ENCODE measurements at regions not wholly inside any gene's neighbourhood (a gene's known extent, or its start where the extent isn't known, plus 50 kb on each side); places are given as distances from the start of the nearest gene placed in this dataset.

DNA sequence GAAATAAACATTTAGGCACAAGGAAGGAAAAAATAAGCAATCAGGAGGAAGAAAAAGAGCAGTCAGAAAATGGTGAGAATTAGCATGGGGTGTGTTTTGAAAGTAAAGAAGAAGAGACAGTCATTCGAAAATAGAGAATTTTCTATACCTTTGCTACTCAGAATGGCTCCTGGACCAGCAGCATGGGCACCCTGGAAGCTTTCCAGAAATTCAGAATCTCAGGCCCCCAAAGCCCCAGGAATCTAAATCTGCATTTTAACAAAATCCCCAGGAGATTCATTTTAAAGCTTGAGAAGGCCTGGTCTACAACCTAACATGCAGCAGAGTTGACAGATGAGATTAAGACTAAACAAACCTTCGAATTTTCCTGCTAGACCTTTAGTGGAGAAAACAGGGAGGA is 131.2 kb upstream of the HDAC9 start:
- no peak for DNase-seq (ENCODE audit: low read depth)

DNA sequence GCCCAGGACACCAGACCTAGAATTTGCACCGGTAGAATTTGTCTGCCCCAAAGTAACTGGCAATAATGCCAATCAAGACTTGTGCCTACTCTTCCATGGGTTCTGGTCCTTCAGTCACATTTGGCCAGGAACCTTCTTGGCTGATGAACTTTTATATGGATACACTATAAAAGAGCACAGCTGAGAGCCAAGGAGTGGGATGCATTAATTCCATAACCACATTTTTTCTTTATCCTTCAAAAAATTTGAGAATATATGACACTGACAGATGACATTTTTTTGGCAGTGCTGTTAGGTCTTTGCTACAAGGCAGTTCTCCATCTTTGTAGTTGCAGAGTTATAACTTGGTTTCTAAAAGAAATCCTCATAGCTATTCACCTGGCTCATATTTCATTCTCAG is 129.2 kb upstream of the HDAC9 start:
- no peak for DNase-seq (ENCODE audit: low read depth)

DNA sequence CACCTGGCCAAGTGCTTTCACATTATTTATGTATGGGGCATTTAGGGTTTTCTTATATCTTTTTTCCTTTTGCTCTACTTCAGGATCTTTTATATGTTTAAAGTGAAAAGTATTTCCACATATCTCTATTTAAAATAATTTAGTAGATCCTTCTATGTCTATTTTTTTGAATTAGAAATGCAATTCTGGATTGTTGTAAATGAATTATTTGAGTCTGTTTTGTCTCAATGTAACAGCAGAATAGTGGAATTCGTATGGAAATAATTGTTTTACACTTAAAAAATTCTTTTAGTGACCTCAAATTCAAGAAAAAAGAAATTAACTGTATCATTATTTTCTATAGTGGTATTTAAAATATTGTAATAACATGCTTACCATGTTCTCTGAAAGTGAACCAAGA is 126.5 kb upstream of the HDAC9 start:
- DNase-seq (ENCODE audit: low read depth) = no peak

DNA sequence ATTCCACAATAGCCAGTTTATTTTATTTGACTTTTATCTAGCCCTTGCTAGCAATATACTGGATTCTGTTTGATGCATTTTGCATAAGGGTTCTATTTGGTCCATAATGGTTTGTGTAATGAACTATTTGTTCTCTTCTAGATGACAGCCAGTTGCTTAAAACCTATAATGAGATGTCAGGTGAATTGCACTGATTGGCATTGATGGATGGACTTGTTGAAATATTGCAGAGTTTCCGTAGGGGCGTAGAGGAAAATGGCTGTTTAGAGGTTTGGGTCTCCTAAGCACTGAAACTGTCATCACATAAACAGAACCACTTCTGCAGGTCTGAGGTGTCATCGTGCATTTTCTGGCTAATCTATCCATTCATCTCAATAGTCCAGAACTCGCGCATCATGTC is 124.9 kb upstream of the HDAC9 start:
- no peak for DNase-seq (ENCODE audit: low read depth)

DNA sequence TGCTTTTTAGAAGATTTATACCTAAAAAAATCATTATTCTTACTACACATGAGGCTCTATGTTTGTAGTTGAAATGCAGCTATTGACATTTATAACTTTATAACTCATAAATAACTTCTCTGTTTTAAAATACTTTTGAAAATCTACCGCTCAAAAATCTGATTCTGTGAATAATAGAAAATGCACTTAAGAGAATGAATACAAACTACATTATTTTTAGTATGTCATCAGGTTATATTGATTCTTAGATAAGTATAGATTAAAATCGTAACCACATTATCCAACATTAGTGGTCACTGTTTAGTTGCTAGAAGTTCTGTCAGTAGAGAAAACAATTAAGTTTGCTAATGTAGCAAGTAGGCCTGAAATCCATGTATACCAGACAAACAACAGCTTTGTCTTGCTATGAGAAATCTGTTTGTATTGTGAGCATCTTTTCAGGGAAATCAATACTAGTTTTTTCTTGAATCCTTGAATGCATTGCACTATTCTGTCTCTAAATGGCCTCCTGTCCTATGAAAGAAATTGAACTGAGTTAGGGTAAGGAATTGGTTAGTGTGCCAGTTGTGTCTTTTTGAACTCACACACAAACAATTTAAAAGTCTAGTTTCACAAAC is 116.5 kb upstream of the HDAC9 start:
- DNase-seq (ENCODE audit: low read depth) = no peak

DNA sequence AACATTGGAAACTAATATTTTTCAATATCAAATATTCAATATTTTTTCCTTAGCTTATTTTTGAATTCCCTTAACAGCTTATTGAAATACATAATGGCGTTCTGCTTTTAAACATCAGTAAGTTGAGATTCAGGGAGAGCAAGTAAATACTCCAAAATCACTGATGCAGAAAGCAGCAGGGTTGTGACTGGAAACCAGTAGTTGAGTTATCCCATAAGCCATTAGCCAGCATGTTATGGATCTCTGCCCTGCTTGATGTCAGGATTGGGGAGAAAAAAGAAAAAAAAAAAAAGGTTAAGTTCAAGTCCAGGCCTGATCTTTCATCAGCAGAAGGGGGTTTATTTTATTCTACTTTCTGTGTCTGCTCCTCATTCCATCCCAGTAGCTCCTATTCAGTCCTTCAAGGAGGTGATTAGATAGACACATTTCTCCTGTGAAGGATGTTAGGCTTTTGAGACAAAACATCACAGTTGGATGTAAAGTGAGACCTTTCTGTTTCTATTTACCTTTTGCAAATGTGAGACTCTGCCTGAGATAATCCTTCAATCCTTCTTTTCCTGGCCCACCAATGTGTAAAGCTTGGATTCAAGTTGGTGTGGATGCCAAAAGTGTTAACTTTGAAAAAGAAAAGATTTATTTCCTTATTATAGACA is 110.9 kb upstream of the HDAC9 start:
- DNase-seq (ENCODE audit: low read depth) = no peak

DNA sequence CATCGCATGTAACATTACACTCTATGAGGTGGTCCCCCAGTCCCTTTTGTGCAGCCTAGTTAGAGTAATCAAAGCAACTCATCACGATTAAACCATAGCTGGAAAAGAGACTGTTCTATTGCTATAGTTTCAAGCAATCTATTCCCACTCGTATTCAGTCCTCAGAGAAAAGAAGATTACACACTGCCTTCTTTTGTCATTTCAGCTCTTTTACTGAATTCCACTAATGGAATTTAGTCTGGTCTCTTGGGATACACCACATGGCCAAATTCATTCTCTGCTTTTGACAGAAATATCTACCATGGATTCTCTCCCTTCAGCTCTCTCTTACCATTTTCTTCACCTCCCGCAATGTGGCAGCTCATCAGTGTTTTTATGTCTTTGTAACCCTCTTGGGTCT is 108.9 kb upstream of the HDAC9 start:
- DNase-seq (ENCODE audit: low read depth) = no peak

DNA sequence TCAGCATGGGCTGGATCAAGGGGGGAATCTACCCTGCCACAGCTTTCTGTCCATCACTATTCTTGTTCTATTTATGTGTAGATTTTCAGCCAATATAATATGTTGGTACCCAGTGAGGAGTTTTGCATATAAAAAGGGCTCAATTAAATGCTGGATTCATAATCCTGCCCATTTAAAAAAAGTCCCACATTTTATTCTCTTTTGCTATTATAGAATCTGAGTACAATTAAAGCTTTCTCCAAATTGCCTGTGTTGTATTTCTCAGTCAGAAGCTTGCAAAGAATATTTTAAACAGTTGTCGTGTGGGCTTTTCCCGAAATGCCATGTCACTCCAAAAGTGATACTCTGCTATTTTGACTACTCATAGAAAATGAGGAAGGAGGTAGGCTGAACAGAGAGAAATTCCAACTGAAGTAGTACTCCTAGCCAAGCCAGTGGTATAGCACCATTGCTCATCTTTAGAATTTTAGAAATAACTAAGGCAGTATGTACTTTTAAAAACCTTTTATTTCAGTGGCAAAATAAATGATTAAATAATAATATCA is 108.3 kb upstream of the HDAC9 start:
- DNase-seq (ENCODE audit: low read depth) = no peak

DNA sequence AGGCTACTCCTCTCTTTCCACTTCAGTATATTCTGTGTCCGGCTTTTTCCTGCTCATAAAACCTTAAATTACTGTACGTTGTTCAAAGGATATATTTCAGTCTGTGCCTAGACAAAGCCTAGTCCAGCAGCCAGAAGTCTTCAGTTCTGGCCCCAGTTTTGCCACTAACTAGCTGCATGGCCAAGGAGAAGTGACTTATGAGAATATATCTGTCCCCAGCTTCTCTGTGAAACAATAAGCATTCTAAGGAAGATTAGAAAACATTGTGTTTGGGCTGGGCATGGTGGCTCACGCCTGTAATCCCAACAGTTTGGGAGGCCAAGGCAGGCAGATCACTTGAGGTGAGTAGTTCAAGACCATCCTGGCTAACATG is 105.0 kb upstream of the HDAC9 start:
- no peak for DNase-seq (ENCODE audit: low read depth)

DNA sequence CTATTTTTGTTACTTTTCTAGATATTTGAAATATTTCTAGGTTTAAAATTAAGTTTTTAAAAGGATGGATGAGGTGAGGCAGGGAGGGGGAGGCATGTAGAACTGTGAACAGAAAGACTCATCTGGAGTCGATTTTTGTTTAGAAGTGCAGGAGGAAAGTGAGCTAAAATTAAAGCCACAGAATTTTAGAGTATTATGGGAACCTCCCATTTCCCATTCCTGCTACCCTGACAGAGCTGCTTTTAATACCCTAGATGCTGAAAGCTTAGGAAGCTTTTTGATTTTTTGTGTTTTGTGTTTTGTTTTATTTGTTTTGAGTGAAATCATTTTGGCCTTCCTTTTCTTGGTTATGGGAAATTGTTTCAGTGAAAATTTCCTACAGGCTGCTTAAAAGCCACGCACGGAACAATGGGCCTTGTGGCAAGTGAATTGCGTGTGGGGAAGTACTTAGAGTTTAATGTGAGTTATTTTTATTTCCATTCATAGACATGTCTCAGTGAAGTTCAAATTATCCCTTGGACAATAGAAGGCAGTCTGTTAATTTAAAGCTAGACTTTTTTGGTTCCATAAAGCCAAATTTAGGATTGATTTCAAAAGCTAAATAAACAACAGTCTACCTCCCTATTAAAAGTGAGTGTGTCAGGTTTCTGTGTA is 102.0 kb upstream of the HDAC9 start:
- DNase-seq (ENCODE audit: low read depth) = no peak

DNA sequence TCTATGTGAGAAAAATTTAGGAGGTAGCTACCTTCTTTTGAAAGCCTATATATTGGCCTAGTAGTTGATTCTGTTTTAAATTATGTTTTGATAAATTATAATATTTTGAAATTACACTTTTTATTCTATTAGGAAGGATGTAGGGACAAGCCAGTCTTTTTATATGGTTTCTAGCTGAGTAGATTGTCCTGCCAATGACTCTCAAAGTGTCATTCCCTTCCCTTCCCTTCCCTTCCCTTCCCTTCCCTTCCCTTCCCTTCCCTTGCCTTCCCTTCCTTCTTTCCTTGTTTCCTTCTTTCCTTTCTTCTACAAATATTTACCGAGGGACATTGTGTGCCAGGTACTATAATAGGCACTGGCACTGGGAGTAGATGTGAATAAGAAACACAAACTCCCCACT is 99.7 kb upstream of the HDAC9 start:
- no peak for DNase-seq (ENCODE audit: low read depth)

DNA sequence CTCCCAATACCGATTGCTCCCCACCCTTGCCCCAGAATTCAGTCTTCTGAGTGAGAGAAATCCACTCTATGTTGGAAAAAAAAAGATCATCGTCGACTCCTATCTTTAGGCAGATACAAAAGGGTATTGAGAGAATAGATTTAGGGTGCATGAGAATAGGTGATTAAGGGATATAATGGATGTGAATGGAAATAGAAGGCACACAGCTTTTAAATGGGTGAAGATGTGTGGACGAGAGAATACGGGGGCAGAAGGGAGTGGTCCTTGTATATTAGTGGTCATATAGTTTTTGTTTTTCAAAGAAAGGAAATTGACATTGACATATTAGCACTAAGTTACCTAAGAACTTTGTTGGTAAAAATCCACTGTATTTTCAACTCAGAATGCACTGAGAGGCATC is 98.6 kb upstream of the HDAC9 start:
- DNase-seq (ENCODE audit: low read depth) = no peak

DNA sequence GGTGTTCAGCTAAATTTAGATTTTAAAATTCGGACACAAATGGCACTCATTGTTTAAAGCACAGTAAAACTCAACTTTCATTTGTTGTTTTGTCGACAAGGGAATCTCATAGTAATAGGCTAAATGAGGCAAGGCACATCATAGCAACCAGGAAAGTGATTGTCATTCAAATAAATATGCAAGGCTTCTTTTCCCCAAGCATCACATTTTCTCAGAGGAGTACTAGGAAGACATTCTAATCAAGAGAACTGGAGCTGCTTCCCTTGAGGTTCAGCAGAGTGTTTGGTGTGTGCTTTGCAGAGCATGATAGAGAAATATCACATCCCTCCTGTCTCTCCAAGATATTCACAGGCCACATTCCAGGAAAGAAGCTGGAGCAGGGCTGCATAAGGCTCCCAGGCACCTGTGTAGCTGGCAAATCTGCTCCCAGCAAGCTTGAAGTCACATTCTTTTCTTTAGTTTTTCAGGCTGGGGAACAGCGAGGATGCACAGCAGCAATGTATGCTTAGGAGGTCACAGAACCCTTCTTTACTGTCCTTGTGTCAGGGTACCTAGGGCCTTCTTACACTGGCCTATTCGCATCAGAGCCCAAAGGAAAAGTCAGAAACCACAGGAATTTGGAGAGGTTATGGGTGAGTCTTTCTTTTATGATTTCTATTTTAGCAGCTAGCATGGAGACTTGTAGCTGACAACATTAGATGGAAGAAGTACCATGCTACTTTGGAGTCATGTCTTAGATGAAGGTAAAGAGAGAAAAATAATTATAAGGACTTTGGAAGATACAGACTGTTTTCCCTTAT is 95.9 kb upstream of the HDAC9 start:
- no peak for DNase-seq (ENCODE audit: low read depth)

DNA sequence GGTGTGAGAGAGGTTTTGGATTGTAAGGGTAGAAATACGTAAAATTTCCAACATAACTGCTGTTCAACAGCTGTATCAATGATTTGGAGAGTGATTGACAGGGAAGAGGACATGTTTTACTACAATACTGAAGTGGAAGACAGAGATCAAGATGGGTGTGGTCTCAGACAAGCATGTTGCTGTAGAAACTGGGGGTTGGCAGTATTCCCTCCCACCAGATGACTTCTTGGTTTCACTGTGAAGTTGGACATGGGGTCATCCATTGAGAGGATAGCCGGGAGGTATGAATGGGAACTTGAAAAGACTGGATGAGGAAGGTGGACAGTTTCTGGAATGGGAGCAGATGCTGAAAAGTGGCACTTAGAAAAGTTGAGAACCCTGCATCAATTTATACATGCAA is 95.3 kb upstream of the HDAC9 start:
- DNase-seq (ENCODE audit: low read depth) = no peak

DNA sequence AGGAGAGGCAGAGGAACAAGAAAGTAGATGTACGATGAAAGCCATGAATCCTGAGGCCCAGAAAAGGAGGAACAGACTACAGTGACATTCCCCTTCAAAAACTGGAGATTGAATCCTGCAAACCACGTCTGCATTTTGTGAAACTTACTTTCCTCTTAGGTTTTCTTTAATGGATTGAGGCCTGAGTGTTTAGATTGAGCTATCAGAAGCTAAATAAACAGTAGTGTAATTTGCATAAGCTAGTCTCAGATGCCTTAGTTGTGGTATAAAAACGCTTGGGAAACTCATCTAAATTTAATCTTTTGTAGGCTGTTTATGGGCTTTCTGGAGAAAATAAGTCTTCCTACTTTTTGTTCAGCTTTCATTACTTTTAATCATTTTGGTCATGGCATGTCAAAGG is 94.8 kb upstream of the HDAC9 start:
- no peak for DNase-seq (ENCODE audit: low read depth)

DNA sequence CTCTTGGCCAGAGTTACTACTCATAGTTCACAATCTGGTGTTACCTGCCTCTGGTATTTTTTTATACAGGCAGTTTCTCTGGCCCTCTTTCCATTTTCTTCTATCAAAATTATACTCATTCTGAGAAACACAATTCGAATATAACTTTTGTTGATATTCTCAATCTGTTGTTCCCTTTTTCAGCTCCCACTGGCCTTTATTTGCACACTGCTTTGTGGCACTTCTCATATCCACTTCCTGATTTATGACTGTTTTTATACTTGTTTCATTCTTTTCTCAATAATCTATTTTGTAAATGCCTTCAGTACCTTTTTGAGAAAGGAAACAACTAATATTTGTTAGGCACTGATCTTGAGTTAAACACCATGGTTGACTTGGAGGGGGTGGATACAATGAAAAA is 93.8 kb upstream of the HDAC9 start:
- DNase-seq (ENCODE audit: low read depth) = no peak

DNA sequence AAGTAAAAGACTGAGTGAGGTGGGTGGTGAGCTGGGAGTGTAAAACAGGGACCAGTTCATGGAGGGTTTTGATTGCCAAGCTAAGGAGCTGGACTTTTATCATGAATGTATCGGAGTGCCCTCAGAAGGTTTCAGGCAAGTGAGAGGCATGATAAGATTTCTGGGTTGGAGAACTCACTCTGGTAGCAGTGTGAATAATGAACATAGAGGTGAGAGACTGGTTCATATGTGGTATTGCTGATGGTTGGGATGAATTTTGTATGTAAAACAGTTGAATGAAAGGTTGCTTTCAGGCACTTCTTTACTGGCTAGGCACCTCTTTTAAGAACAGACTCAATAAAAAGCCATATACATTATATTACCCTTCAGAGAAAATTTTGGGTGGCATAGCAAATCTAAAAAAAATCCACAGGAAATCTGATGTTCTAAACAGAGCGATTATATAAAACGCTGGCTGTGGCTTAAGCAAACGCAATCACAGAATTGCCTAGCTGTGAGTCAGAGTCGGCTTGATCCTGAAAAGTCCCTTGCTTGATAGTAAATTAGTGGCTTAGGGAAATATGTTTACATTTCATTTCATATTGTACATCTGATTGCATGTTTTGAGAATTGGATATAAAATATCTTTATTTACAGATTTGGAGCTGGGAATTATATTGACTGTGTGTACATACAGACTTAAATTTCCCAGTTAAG is 92.9 kb upstream of the HDAC9 start:
- DNase-seq (ENCODE audit: low read depth) = peak; percentile 88

DNA sequence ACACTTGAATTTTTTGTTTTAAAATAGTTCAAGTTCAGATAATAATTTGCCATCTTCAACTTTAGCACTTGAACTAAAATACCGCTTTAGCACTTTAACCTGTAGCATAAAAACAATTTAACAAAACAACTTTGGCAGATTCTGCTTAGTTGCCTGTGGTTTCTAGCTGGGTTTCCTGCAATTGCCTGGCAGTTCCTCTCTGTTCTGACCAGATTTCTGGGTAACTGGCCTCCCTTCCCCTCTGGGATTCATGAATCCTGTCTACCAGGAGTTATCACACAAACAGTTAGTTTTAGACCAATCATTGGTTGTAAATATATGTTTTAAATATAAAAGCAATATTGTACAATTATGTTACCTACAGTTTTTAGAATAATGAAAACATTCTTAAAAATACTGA is 89.8 kb upstream of the HDAC9 start:
- DNase-seq (ENCODE audit: low read depth) = no peak

DNA sequence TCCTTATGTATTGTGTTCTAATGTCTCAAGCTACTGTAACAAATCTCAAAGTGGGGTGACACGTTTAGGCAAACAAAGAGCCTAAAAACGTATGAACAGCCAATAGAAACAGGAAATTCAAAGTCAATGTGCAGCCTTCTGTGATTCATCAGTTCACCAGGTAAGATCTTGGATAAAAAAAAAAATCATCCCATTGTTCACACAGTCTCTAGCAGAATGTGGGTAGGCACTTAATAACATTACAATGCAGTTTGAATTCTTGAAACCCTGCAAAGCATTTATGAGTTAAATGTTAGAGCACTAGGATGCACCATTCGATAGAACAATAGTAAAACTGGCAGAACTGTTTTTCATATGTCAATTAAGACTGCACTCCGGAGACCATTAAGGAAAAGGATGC is 88.2 kb upstream of the HDAC9 start:
- DNase-seq (ENCODE audit: low read depth) = no peak

DNA sequence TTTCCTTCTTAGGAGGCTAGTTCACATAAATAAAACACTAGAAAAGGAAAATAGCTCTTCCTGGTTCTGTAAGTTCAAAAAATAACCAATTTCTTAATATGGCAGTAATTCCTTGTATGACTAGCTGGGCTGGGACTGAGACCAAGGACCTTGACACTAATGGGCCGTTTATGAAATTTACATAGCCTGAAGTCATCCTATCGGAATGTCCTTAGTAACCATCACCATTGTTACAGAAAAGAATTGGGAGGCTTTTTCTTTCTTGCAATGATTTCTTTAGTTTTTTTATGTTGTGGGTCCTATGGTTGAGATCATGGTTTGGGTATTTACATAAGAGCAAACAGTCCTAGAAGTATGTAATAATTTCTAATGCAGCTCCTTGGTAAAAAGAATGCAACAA is 87.1 kb upstream of the HDAC9 start:
- DNase-seq (ENCODE audit: low read depth) = peak; percentile 77

DNA sequence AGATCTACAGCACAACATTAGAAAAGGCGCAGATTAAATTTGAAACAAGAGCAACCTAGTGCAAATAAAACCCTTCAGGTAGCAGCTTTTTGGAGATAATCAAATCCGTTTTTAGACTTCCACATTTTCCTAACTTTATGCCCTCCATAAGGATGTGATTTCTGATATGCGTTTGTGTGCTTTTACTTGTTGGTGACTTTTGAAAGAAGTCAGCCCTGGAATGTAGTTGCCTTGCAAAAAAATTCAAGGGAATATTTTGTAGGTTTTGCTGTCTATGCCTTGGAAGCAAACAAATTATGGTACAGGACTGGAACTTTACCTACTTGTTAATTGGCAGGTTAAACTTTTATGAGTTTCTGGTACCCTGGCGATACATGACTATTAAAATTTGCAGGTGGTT is 86.7 kb upstream of the HDAC9 start:
- DNase-seq (ENCODE audit: low read depth) = no peak

DNA sequence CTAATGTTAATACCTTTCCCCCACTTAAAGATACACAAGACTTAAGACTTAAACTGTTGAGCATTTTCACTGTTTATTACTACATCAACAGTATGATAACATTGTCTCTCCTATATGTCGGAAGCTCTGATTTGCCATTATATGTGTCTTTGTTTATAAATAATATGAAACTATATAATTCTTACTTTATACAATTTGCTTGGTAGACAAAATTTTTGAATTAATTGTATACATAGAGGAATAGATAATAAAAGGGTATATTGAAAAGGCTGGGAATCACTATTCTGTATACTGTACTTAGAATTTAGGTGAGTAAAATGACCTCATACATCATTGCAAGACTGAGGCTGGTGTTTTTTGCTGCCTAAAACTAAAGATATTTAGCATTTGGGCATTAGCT is 82.1 kb upstream of the HDAC9 start:
- no peak for DNase-seq (ENCODE audit: low read depth)

Measured in iris pigment epithelial cell (primary cell).